ENCODE measurements at regions not wholly inside any gene's neighbourhood (a gene's known extent, or its start where the extent isn't known, plus 50 kb on each side); places are given as distances from the start of the nearest gene placed in this dataset.

DNA sequence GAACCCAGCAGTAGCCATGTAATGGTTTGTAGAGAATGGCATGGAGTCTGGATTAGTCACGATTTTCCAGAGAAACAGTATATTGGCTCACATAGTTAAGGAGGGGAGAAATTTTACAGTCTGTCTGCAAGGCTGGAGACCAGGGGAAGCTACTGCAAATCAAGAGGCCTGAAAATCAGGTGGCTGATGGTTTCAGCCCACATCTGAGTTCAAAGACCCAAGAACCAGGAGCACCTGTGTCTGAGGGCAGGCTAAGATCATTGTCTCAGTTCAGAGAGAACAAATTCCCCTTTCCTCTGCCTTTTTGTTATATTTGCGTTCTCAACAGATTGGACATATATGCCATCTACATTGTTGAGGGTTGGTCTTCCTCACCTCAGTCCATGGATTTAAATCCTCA, 207.5 kb upstream of the IRX2 start:
- Histone ChIP-seq H3K36me3 (ENCODE audit: low read depth) (no peaks in the 10 kb centered on the region), H3K4me2 (no peak overlapping the region), H2AFZ (no peak overlapping the region), H4K20me1 (ENCODE audit: insufficient read depth) (no peaks in the 10 kb centered on the region), H3K27me3 (ENCODE audit: insufficient read depth, low read depth) (peaks cover 7% of the 10 kb centered on the region; the same call in 1 of the 2 replicates), H3K79me2 (ENCODE audit: low read depth) (no peaks in the 10 kb centered on the region), H3K9me3 (ENCODE audit: insufficient read depth, low read depth) (no peaks in the 10 kb centered on the region), H3K4me3 (no peak overlapping the region), H3F3A (ENCODE audit: insufficient read depth, low read depth) (no peaks in the 10 kb centered on the region), H3K9me2 (ENCODE audit: insufficient read depth) (0 out of 2 replicates have a peak, but pooled peaks cover 5% of the 10 kb centered on the region), H3K4me1 (replicated peaks; ENCODE audit: insufficient read depth) (no peaks in the 10 kb centered on the region), H3K27ac (no peak overlapping the region)
- TF ChIP-seq, protein P1, sequence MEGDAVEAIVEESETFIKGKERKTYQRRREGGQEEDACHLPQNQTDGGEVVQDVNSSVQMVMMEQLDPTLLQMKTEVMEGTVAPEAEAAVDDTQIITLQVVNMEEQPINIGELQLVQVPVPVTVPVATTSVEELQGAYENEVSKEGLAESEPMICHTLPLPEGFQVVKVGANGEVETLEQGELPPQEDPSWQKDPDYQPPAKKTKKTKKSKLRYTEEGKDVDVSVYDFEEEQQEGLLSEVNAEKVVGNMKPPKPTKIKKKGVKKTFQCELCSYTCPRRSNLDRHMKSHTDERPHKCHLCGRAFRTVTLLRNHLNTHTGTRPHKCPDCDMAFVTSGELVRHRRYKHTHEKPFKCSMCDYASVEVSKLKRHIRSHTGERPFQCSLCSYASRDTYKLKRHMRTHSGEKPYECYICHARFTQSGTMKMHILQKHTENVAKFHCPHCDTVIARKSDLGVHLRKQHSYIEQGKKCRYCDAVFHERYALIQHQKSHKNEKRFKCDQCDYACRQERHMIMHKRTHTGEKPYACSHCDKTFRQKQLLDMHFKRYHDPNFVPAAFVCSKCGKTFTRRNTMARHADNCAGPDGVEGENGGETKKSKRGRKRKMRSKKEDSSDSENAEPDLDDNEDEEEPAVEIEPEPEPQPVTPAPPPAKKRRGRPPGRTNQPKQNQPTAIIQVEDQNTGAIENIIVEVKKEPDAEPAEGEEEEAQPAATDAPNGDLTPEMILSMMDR (conservative IDR thresholded peaks at IDR 0.05), result no peak
- TF ChIP-seq EZH2 (IDR thresholded peaks at IDR 0.05; ENCODE audit: low read depth), result no peak
- no peak for DNase-seq
- POLR2A ChIA-PET (ENCODE audit: unreplicated experiment), result no interaction called here
- intact Hi-C loops (cut with micrococcal nuclease; ENCODE audit: unreplicated experiment), result no loop called here
- CTCF ChIA-PET, result no interaction called here
- BruUV-seq (replicated peaks), result no TSS peak

DNA sequence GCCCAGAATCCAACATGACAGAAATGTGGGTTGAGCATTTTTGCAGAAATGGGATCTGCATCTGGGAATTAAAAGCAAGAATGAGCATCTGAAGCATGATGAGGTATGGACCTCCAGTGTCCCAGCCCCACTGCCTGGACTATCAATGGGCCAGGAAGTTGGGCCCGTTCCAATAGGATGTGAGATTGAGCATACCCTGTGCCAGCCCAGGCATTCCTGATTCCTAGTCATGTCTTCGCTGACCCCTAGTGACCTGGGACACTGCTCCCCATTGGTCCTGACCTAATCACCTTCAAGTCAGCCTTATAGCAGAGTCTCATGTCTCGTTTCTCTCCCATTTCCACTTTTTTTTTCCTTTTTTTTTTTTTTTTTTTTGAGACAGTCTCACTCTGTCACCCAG, 197.4 kb upstream of the IRX2 start:
- no peak overlapping the region for H3K4me2 ChIP-seq
- no peaks in the 10 kb centered on the region; the same call in 1 of the 2 replicates for H4K20me1 ChIP-seq (ENCODE audit: insufficient read depth)
- H3K27me3 ChIP-seq (ENCODE audit: insufficient read depth, low read depth), result peaks cover 35% of the 10 kb centered on the region
- no peak overlapping the region for H3K27ac ChIP-seq
- POLR2A ChIA-PET (ENCODE audit: unreplicated experiment), result no interaction called here
- H3K9me2 ChIP-seq (ENCODE audit: insufficient read depth), result no peaks in the 10 kb centered on the region; the same call in 1 of the 2 replicates
- no peaks in the 10 kb centered on the region for H3F3A ChIP-seq (ENCODE audit: insufficient read depth, low read depth)
- no TSS peak for BruUV-seq (replicated peaks)
- H3K9me3 ChIP-seq (ENCODE audit: insufficient read depth, low read depth), result no peaks in the 10 kb centered on the region; the same call in 1 of the 2 replicates
- intact Hi-C loops (cut with micrococcal nuclease; ENCODE audit: unreplicated experiment), result no loop called here
- H3K79me2 ChIP-seq (ENCODE audit: low read depth), result no peaks in the 10 kb centered on the region
- no peaks in the 10 kb centered on the region for H3K4me1 ChIP-seq (replicated peaks; ENCODE audit: insufficient read depth)
- DNase-seq, result no peak
- H3K36me3 ChIP-seq (ENCODE audit: low read depth), result no peaks in the 10 kb centered on the region
- H3K4me3 ChIP-seq, result no peak overlapping the region
- CTCF ChIA-PET, result no interaction called here
- TF ChIP-seq EZH2 (IDR thresholded peaks at IDR 0.05; ENCODE audit: low read depth), result no peak
- TF ChIP-seq, protein P1 (conservative IDR thresholded peaks at IDR 0.05), result no peak
- no peak overlapping the region for H2AFZ ChIP-seq

DNA sequence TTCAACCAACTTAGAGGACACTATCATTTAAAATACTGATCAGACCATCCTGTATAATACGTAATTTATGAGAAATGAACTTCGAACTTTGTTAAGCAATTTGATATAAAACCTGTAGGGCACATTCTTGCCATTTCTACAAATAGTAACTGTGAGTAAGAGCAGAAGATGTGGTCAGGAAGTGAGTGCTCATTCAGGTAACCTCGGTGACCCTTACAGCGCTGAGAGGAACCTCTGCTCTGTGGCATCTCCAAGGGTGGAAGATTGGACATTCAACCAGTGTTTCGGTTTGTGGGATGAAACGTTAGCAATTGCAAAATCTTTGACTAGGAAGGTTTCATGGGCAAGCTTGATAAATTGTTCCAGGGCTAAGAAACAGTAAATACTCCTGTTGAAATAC, 194.8 kb upstream of the IRX2 start:
- no peak for DNase-seq
- H3K27ac ChIP-seq, result no peak overlapping the region
- H3K4me3 ChIP-seq, result no peak overlapping the region
- no peaks in the 10 kb centered on the region for H3K79me2 ChIP-seq (ENCODE audit: low read depth)
- H4K20me1 ChIP-seq (ENCODE audit: insufficient read depth), result no peaks in the 10 kb centered on the region; the same call in 1 of the 2 replicates
- POLR2A ChIA-PET (ENCODE audit: unreplicated experiment), result no interaction called here
- no peaks in the 10 kb centered on the region; the same call in 1 of the 2 replicates for H3K9me2 ChIP-seq (ENCODE audit: insufficient read depth)
- no peak overlapping the region for H3K4me2 ChIP-seq
- no peaks in the 10 kb centered on the region for H3K36me3 ChIP-seq (ENCODE audit: low read depth)
- CTCF ChIA-PET, result interaction anchor here (0.6 kb wide), 1 partner anchor 1964 kb away, joined by 8 read pairs; no protein-coding TSS in a partner anchor
- peaks cover 33% of the 10 kb centered on the region for H3K27me3 ChIP-seq (ENCODE audit: insufficient read depth, low read depth)
- no TSS peak for BruUV-seq (replicated peaks)
- H3K4me1 ChIP-seq (replicated peaks; ENCODE audit: insufficient read depth), result no peaks in the 10 kb centered on the region
- no peaks in the 10 kb centered on the region for H3F3A ChIP-seq (ENCODE audit: insufficient read depth, low read depth)
- H3K9me3 ChIP-seq (ENCODE audit: insufficient read depth, low read depth), result no peaks in the 10 kb centered on the region; the same call in 1 of the 2 replicates
- H2AFZ ChIP-seq, result no peak overlapping the region
- intact Hi-C loops (cut with micrococcal nuclease; ENCODE audit: unreplicated experiment), result no loop called here
- TF ChIP-seq, protein P1 (conservative IDR thresholded peaks at IDR 0.05), result no peak
- no peak for TF ChIP-seq EZH2 (IDR thresholded peaks at IDR 0.05; ENCODE audit: low read depth)
